ENCODE measurements at regions not wholly inside any gene's neighbourhood (a gene's known extent, or its start where the extent isn't known, plus 50 kb on each side); places are given as distances from the start of the nearest gene placed in this dataset.

DNA sequence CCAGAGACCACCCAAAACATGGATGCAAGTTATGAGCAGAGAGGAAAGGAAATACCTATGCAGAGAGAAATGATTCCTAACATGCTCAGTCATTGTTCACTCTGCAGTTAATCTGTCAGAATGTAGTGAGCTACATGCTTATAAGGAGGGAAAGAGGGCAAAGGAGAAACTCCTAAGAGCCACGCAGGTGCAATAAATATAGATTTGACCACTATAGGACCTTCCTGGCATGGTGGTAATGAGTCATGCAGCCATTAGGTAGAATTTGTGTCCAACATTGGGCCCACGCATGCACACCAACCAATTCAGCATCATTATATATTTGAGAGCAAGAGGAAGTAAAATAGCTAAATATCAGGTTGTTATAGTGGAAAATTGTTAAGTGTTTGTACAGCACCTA lies 699.9 kb downstream of the DSC3 start:
- no peak for DNase-seq (ENCODE audit: low read depth)

DNA sequence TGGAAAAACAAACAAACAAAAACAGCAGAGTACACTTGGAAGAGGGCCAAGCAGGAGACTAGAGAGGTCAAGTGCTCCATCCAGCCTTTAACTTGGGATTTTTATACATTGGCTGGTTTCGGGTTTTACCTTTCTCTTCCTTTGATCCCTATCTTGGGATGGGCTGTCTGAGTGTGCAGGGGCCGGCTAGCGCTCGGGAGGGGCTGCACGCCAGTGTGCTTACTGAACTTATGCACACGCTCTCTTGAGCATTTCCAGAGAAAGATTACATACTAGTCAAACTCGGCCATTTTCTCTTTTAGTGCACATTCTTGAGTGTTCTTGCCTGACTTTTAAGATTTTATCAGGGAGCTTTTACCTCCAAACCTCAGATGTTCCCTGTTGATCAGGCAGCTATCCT lies 707.8 kb downstream of the DSC3 start:
- DNase-seq (ENCODE audit: low read depth): no peak

DNA sequence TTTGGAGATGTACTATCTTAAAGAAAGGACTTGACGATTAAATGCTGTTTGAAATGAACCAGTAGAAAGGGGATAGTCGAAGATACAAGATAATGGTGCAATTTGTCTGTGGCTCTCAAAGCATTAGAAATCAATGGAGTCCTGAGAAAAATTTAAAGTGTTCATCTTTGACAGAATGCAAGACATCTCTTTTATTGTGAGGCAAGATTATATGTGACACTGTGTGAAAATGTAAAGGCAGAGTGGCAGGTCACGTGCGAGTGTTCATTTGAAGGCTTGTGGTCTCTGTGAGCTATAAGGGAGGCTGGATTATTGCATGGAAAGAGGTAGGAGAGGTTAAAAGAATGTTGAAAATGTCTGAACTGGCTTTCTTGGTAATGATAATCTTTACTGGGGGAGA lies 709.2 kb downstream of the DSC3 start:
- no peak for DNase-seq (ENCODE audit: low read depth)

DNA sequence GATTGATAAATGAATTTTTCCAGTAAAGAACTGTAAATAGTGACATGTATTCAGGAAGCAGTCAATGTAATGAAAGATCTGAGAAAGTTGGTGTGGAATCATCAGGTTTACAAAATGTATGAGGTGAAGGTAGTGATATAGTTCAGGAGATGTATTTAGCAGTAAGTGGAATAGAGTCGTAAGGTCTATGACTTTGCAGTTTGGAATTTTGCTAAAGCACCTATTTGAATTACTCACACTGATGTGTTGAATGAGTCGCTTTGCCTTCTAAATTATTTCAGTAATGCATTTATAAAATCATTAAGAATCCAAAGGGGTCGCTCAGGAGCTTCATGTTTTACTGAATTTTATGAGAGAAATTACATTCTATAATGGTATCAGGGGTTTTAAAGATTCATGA lies 713.7 kb downstream of the DSC3 start:
- DNase-seq (ENCODE audit: low read depth): no peak

DNA sequence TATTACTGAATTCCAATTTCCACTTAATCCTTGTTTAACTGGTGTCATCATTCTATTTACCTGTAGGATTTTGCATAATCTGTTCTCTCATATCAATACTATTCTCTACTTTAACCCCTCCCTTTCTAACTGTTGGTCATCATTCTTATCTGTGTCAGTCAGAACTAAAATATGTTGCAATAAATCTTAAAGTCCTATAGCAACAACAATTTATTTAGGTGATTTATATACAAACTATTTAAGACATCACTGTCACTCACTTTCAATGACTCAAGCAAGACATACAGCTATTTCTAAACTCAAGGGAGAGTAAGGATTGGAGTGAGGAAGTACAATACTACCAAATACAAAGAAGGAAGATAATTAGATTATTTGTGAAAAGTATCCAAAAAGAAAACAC lies 740.4 kb downstream of the DSC3 start:
- DNase-seq (ENCODE audit: low read depth): no peak

DNA sequence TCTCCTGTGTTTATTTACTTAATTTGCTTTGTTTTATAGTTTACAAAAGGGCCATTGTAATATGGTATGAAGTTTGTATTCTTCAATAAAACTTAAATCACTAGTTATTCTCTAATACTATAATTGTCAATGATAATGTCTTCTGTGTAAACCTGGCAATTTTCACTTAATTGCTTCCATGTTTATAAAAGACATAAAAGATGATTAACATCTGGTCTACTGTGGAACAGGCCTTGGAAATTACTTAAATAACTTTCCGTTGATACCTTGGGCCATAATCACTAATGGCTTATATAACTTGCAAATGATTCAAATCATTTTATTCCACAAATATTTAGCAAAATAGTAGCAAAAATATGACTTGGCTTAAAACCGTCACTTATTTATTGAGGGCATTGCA lies 743.8 kb downstream of the DSC3 start:
- DNase-seq (ENCODE audit: low read depth): no peak

DNA sequence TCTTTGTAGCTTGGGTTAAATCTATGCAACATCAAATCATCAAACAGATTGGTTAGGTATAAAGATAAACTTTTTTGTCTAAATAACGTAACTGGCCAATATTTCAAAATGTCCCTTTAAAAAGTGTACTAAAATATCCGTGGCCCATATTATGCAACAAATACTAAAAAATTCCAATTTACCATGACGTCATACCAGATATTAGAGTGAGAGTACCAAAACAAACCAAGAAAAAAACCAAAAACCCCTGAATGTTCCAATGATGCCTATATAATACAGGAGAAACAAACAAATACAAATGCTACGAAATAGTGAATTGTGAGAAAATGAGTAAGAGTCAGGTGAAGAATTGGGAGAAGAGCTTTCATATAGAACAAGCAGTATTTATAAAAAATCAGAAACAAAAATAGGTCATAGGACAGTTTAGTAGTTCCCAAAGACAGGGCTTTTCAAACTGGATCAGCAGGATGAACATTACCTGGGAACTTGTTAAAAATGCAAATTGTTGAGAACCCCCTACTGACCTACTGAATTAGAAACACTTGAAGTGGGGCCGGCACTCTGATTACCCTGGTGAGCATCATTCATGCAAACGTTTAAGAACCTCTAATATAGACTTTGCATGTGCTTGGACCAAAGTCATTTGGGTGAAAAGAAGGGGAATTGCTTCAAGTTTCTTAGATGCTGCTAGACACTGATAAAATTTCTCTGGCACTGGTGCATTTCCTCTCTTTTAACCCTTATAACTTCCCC lies 753.7 kb downstream of the DSC3 start:
- DNase-seq (ENCODE audit: low read depth): no peak

DNA sequence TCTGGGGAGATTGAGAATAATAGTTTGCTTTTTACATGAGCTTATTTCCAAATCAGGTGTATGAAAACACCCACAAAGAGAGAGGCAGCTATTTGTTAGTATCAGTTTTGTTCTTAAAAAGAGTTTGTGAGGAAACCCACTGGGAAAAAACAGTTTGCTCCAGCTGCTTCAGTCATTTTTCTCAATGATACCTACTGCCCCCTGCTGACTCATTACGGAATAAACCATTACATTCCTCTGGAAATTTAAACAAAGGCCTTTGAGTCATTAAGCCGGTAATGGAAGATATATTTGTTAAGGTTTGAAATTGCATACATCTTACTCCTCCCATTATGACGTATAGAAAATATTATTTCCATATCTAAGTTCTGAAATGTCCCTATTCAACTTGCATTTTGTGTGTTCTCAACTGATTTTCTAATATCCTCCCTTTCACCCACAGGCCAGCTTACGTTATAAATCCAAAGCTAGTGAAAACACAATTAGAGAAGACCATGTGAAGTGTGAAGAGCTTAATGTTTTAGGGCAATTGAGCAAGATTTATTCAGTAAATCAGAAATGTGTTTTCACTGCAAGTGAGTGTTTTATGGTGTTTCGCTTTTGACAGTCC lies 761.6 kb downstream of the DSC3 start:
- DNase-seq (ENCODE audit: low read depth): peak; percentile 35

DNA sequence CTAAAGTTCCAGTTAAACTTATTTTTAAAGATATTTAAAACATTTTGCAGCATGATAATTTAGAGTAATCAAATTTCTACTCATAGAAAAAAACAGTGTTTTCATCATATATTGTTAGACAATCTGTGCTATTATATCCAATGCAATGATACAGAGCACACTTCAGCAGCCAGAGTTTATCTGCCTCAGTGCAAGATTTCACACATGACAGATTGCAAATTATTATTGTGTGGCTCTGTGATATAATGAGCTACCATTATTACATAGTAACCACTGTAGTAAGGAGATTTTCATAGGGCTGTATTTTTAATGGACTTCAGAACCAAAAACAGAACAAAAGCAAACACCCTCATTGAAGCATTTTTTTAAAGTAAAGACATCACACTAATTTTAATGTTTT lies 762.4 kb downstream of the DSC3 start:
- DNase-seq (ENCODE audit: low read depth): no peak

DNA sequence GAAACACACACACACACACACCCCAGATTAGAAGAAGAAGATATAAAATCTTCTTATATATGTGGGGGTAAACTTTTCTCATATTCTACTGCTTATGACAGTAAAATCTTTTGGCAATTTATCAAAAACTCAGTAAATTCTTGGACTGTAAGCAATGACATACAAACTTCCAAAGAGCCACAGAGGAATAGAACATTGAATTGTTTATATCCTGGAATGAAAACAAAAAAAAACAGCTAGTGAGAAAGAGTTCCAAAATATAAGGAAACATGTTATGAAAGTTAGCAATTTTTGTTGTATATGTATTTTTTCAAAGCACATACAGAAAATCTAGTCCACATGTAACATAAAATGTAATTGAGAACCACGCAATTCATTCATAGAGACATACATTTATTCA lies 764.9 kb downstream of the DSC3 start:
- no peak for DNase-seq (ENCODE audit: low read depth)

DNA sequence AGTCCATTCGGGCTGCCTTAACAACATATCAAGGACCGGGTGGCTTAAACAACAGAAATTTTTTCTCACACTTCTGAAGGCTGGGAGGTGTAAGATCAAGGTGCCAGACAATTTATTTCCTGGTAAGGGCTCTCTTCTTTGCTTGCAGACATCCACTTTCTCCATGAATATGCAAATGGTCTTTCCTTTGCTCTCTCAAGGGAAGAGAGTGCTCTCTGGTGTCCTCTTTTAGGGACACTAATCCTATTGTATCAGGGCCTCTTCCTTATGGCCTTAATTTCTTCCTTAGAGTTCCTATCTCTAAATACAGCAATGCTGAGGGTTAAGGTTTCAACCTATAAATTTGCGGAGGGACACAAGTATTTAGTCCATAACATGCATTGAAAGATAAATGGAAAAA lies 770.8 kb downstream of the DSC3 start:
- DNase-seq (ENCODE audit: low read depth): no peak

DNA sequence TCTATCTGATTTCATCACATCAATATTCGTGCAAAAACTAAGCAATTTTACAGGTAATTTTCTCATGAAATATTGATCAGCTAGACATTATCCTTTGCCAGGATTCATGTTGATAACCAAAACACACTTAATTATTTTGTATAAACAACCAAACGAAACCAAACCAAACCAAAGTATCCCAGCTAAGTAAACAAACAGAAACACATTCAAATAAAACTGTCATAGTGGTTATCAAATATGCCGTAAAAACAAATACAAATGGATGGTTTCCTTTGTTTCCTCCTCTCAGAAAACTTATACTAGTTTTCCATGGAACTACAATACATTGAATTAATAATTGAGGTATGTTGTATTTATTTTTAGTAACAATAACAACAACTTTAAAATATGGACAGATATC lies 777.4 kb downstream of the DSC3 start:
- DNase-seq (ENCODE audit: low read depth): no peak

DNA sequence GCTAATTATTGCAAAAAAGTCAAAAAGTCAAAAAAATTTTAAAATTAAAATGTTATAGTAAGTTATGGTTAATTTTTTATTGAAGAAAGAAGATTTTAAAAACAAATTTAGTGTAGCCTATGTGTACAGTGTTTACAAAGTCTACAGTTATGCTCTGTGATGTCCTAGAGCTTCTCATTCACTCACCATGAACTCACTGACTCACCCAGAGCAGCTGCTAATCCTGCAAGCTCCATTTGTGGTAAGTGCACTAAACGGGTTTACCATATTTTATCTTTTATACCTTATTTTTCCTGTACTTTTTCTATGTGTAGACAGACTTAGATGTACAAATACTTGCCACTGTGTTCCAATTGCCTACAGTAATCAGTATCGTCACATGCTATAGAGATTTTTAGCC lies 788.2 kb downstream of the DSC3 start:
- no peak for DNase-seq (ENCODE audit: low read depth)

DNA sequence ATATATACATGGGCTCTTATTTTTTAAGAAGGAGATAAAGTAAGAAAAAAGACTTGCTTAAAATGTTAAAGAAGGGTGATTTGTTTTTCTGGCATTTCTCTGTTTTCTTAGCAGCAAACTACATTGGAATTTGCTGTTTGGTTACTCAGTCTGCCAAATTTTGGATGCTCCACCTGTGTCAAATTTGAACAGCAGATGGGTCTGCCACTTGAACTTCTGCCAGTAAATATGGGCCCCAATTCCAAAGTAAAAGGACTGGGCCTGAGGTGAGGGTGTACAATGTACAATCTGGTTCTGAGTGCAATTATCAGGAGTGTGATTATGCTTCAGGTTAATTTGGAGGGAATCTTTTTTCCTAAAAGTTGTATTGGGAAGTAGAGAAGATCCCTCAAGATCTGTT lies 794.5 kb downstream of the DSC3 start:
- DNase-seq (ENCODE audit: low read depth): no peak

DNA sequence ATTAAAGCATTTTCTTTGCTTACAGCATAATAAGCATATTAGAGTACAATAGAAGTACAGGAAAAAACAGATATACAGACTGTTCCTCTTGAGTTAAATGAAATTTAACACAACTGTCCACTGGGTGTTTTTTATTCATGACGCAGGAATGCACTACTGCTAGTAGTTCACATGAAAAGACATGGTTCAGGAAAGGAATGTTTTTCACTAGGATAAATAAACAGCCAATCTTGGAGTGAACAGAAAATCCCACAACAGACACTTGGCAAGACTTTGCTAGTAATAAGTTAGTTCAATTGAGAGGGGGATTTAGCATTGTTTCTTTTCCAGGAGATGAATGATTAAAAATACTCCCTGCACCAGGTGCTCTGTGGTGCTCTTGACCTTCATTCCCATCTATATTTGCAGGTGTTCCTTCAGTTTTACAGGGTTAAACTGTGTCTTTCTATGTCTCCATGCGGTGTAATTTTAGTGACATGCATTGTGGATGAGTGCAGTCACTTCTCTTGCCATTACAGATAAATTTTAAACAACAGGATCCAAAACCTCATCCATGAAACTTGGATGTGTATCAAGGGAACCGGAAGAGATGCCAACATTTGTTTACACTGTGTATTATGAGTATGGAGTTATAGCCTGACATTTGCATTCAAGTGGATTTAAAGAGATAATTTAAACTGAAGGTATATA lies 796.6 kb downstream of the DSC3 start:
- no peak for DNase-seq (ENCODE audit: low read depth)

DNA sequence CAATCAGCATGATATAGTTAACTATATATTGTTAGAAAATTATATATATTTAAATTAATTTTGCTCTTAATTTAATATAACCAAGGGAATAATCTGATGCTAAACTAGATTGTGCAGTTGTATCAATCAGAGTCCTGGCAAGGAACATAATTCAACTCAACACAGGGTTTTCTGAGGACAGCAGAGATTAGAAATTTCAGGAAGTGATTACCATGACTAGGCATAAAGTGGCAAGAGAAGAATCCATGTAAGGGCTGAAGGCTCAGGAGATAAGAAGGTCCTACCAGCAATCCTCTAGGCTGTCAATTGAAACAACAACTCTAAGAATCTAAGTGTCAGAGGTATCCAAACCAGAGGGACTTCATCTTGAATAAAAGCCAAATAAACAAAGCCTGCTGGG lies 807.8 kb downstream of the DSC3 start:
- no peak for DNase-seq (ENCODE audit: low read depth)

DNA sequence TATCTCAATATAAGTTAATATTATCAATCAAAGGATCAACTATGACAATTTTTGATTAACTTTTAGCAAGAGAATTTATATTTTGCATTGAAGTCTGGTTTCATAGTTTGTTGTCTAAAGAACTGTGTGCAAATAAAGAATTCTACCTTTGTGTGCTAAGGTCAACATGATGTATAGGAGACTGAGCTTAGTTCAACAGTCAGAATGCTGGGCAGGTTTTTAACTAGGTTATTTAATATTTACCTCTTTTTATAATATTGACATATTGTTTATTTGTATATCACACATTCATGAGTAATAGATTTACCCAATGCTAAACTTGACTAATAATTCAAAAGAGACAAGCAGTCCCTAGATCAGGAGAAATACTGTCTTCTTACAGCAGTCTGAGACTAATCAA lies 831.4 kb downstream of the DSC3 start:
- DNase-seq (ENCODE audit: low read depth): no peak

DNA sequence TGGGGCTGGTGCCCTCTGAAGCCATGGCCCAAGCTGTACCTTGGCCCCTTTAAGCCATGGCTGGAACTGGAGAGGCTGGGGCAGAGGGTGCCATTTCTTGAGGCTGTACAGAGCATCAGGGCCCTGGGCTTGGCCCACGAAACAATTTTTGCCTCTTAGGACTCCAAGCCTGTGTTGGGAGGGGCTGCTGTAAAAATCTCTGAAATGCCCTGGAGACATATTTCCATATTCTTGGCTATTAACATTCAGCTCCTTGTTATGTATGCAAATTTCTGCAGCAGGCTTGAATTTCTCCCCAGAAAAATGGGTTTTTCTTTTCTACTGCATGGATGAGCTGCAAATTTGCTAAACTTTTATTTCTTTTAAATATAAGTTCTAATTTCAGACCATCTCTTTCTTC lies 834.0 kb downstream of the DSC3 start:
- DNase-seq (ENCODE audit: low read depth): no peak

DNA sequence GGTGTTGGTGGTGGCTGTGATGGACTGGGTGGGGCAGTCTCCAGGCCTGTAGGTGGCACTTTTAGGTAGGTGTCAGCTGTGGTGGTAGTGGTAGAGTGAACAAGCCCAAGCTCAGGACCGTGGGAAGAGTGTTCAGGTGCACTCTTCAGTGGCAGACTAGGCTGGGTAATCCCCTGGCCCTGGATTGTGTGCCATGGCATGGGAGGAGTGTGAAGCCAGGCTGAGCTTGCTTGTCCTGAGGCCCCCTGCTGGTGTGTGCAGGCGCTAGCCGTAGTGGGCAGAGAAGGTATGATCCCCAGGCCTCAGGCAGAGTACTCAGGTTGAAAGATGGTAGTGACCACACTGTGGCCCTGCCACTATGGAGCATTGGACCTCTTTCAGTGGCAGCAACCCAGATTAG lies 850.3 kb downstream of the DSC3 start:
- no peak for DNase-seq (ENCODE audit: low read depth)

DNA sequence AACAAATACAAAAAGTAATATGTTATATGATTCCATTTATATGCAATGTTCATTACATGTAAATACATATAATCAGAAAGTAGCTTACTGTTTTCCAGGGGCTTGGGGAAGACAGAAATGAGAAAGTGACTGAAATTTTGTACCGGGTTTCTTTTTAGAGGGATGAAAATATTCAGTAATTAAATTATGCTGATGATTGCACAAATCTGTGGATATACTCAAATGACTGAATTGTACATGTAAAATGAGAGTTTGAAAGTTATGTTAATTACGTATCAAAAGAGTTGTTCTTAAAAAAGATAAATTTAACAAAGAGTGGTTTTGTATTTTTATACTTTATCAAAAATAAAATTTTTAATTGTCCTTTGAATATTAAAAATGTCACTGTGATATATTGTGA lies 856.3 kb downstream of the DSC3 start:
- DNase-seq (ENCODE audit: low read depth): no peak

DNA sequence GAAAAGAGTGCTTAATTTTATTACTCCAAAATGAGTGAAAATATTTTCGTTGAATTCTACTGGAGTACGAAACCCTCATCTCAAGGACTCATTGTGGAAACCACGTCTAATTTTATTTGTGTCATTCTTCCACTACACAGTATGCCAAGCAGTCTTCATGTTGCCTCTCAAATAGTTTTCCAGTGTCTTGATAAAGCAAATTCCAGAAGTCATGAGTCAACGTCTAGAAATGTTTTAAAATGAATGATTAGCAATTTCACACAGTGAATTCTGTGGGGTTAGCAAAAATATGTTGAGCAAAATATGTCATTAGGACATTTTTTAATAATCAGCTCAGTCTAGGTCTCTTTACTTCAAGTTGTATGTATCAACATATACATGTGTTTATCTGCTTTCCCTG lies 865.5 kb downstream of the DSC3 start:
- peak; percentile 59 for DNase-seq (ENCODE audit: low read depth)

DNA sequence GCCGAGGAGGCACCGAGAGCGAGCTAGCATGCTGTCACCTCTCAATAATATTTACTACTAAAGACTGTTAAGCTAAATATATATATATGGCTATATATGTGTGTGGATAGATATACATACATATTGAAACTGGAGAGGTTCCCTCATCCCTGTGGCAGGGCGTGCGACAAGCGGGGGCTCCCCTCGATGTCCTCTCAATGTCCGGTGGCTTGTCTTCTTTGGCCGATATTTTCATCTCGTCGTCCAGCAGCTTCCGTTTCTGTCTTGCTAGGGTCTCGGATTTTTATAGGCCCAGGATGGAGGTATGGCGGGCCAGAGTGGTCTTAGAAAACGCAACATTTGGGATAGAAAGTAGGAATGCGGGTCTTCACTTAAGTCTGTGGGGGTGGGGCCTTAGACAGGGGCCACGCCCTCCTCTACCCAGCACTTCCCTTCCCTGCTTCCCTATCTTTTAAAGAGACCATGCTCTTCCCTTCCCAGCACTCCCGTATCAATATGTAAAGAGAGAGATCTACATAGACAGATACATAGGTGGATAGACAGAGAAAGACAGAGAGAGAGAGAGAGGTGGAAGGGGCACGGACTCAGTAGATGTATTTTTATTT lies 866.8 kb downstream of the DSC3 start:
- no peak for DNase-seq (ENCODE audit: low read depth)

DNA sequence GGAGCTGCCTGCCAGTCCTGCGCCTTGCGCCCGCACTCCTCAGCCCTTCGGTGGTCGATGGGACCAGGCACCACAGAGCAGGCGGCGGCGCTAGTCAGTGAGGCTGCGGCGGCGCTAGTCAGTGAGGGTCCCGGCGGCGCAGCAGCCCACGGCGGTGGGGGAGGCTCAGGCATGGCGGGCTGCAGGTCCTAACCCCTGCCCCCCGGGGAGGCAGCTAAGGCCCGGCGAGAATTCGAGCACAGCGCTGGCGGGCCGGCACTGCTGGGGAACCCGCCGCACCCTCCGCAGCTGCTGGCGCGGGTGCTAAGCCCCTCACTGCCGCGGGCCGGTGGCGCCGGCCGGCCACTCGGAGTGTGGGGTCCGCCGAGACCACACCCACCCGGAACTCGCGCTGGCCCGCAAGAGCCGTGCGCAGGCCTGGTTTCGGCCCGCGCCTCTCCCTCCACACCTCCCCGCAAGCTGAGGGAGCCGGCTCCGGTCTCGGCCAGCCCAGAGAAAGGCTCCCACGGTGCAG lies 867.4 kb downstream of the DSC3 start:
- no peak for DNase-seq (ENCODE audit: low read depth)

Data from HS-27A (cell line).